ENCODE measurements at regions not wholly inside any gene's neighbourhood (a gene's known extent, or its start where the extent isn't known, plus 50 kb on each side); places are given as distances from the start of the nearest gene placed in this dataset.

- Histone ChIP-seq H3K4me3 (no peak overlapping the region), H3K27me3 (peaks cover 0 to 16% (median 9%) of the 10 kb centered on the region in 7 donors), H3K27ac (no peak overlapping the region), H3K36me3 (no peaks in the 10 kb centered on the region), H3K9me3 (no peaks in the 10 kb centered on the region), H3K4me1 (peaks cover 0 to 6% (median 0%) of the 10 kb centered on the region in 9 donors)
- ATAC-seq: no peak
- WGBS, 2 donors: 92 to 94% methylated on average over 1 of the region's 1 CpG
- no peak for DNase-seq
- intact Hi-C loops (cut with DNase I): loop anchor here in 4 of 10 donors (5.0 to 10.0 kb wide), 4 partner anchors 160 to 407 kb away; no protein-coding TSS in a partner anchor
- TF ChIP-seq, protein P1, sequence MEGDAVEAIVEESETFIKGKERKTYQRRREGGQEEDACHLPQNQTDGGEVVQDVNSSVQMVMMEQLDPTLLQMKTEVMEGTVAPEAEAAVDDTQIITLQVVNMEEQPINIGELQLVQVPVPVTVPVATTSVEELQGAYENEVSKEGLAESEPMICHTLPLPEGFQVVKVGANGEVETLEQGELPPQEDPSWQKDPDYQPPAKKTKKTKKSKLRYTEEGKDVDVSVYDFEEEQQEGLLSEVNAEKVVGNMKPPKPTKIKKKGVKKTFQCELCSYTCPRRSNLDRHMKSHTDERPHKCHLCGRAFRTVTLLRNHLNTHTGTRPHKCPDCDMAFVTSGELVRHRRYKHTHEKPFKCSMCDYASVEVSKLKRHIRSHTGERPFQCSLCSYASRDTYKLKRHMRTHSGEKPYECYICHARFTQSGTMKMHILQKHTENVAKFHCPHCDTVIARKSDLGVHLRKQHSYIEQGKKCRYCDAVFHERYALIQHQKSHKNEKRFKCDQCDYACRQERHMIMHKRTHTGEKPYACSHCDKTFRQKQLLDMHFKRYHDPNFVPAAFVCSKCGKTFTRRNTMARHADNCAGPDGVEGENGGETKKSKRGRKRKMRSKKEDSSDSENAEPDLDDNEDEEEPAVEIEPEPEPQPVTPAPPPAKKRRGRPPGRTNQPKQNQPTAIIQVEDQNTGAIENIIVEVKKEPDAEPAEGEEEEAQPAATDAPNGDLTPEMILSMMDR (IDR thresholded peaks at IDR 0.05): no peak
Observed at GRCh38 chr5:10862085-10862484, 101.1 kb upstream of the DAP start.

DNA sequence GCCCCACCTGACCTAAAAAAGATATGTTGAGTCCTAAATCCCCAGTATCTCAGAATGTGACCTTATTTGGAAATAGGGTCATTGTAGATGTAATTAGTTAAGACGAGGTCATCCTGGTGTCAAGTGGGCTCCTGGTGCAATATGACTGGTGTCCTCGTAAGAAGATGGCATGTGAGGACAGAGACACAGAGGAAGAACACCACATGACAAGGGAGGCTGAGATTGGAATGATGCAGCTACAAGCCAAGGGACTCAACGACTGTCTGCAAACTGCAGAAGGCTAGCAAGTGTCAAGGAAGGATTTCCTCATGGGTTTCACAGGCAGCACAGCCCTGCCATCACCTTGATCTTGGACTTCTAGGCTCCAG, 100.4 kb upstream of the DAP start:
- no peaks in the 10 kb centered on the region for H3K36me3 ChIP-seq
- no peaks in the 10 kb centered on the region for H3K9me3 ChIP-seq
- no peak overlapping the region for H3K27ac ChIP-seq
- peaks cover 0 to 12% (median 0%) of the 10 kb centered on the region in 9 donors for H3K4me1 ChIP-seq
- intact Hi-C loops (cut with DNase I): loop anchor here in 4 of 10 donors (5.0 to 10.0 kb wide), 4 partner anchors 159 to 407 kb away; no protein-coding TSS in a partner anchor
- no peak overlapping the region for H3K4me3 ChIP-seq
- TF ChIP-seq, protein P1 (IDR thresholded peaks at IDR 0.05): no peak
- peaks cover 0 to 16% (median 9%) of the 10 kb centered on the region in 7 donors for H3K27me3 ChIP-seq
- DNase-seq (no peak), ATAC-seq (no peak)
- 74 to 91% methylated on average over 3 of the region's 3 CpGs for WGBS, 2 donors

- peaks cover 0 to 16% (median 9%) of the 10 kb centered on the region in 7 donors for H3K27me3 ChIP-seq
- intact Hi-C loops (cut with DNase I): loop anchor here in 4 of 10 donors (5.0 to 10.0 kb wide), 4 partner anchors 159 to 406 kb away; no protein-coding TSS in a partner anchor
- TF ChIP-seq, protein P1 (IDR thresholded peaks at IDR 0.05): no peak
- WGBS, 2 donors: 77 to 86% methylated on average over 4 of the region's 4 CpGs
- H3K9me3 ChIP-seq: no peaks in the 10 kb centered on the region
- H3K4me1 ChIP-seq: peaks cover 0 to 14% (median 0%) of the 10 kb centered on the region in 9 donors
- H3K4me3 ChIP-seq: no peak overlapping the region
- no peaks in the 10 kb centered on the region for H3K36me3 ChIP-seq
- ATAC-seq (no peak), DNase-seq (no peak)
- no peak overlapping the region for H3K27ac ChIP-seq
Observed at GRCh38 chr5:10860645-10861422, 99.8 kb upstream of the DAP start.

GRCh38 chr5:10860196-10860543, 99.1 kb upstream of the DAP start:
- H3K4me3 ChIP-seq: no peak overlapping the region
- TF ChIP-seq, protein P1 (IDR thresholded peaks at IDR 0.05): no peak
- peaks cover 0 to 14% (median 0%) of the 10 kb centered on the region in 9 donors for H3K4me1 ChIP-seq
- H3K27ac ChIP-seq: no peak overlapping the region
- intact Hi-C loops (cut with DNase I): loop anchor here in 4 of 10 donors (5.0 to 10.0 kb wide), 4 partner anchors 158 to 405 kb away; no protein-coding TSS in a partner anchor
- H3K27me3 ChIP-seq: peaks cover 0 to 16% (median 9%) of the 10 kb centered on the region in 7 donors
- H3K9me3 ChIP-seq: no peaks in the 10 kb centered on the region
- ATAC-seq: no peak
- H3K36me3 ChIP-seq: no peaks in the 10 kb centered on the region
- 83 to 88% methylated on average over 9 of the region's 9 CpGs for WGBS, 2 donors
- DNase-seq: no peak

Data from heart right ventricle (tissue), 16 donors.